ENCODE measurements at regions not wholly inside any gene's neighbourhood (a gene's known extent, or its start where the extent isn't known, plus 50 kb on each side); places are given as distances from the start of the nearest gene placed in this dataset.

DNA sequence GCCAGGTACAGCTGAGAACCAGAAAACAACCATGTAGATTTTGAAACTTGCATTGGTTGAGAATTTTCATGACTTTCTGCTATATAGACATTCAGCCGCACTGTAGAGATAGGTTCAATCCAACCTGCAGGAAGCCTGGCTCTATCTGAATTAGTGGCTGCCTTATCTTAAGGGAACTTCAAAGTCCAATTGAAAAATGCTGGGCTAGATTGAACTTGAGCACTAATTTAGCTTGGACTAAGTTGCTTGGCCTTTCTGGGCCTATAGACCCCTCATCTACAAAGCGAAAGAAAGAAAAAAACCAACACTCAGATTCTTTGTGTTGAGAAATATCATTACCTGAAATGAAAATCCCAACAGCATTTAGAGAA is 332.4 kb downstream of the NUAK1 start:
- TF ChIP-seq, protein P1, sequence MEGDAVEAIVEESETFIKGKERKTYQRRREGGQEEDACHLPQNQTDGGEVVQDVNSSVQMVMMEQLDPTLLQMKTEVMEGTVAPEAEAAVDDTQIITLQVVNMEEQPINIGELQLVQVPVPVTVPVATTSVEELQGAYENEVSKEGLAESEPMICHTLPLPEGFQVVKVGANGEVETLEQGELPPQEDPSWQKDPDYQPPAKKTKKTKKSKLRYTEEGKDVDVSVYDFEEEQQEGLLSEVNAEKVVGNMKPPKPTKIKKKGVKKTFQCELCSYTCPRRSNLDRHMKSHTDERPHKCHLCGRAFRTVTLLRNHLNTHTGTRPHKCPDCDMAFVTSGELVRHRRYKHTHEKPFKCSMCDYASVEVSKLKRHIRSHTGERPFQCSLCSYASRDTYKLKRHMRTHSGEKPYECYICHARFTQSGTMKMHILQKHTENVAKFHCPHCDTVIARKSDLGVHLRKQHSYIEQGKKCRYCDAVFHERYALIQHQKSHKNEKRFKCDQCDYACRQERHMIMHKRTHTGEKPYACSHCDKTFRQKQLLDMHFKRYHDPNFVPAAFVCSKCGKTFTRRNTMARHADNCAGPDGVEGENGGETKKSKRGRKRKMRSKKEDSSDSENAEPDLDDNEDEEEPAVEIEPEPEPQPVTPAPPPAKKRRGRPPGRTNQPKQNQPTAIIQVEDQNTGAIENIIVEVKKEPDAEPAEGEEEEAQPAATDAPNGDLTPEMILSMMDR (conservative IDR thresholded peaks at IDR 0.05 in 1 of 2, IDR thresholded peaks at IDR 0.05 in 1 of 2; ENCODE audit: low read depth in 1 of 2, low read length in 2 of 2): no peak
- TF ChIP-seq EZH2 (IDR thresholded peaks at IDR 0.05; ENCODE audit: low read length, missing control alignments): no peak

Measured in fibroblast of lung (primary cell).